ENCODE measurements at regions not wholly inside any gene's neighbourhood (a gene's known extent, or its start where the extent isn't known, plus 50 kb on each side); places are given as distances from the start of the nearest gene placed in this dataset.

GRCh38 chr10:44317856-44318255 lies 67.0 kb downstream of the CXCL12 start:
- H3K27me3 ChIP-seq (ENCODE audit: insufficient read depth, low read depth, severe bottlenecking) = peaks cover 22% of the 10 kb centered on the region
- H3K36me3 ChIP-seq = no peaks in the 10 kb centered on the region
- no peak overlapping the region for H3K27ac ChIP-seq
- no peak overlapping the region for H3K4me3 ChIP-seq (ENCODE audit: low read depth, low read length)
- H3K9me3 ChIP-seq (ENCODE audit: severe bottlenecking) = no peaks in the 10 kb centered on the region
- no peak for DNase-seq
- no peak for TF ChIP-seq CTCF (IDR thresholded peaks at IDR 0.05; ENCODE audit: low read depth, low read length)

- H3K27ac ChIP-seq = no peak overlapping the region
- H3K9me3 ChIP-seq (ENCODE audit: severe bottlenecking) = no peaks in the 10 kb centered on the region
- H3K4me3 ChIP-seq (ENCODE audit: low read depth, low read length) = no peak overlapping the region
- H3K27me3 ChIP-seq (ENCODE audit: insufficient read depth, low read depth, severe bottlenecking) = peaks cover 19% of the 10 kb centered on the region
- no peak for TF ChIP-seq CTCF (IDR thresholded peaks at IDR 0.05; ENCODE audit: low read depth, low read length)
- H3K36me3 ChIP-seq = no peaks in the 10 kb centered on the region
- no peak for DNase-seq
Measured at GRCh38 chr10:44316922-44317215, 68.0 kb downstream of the CXCL12 start.

GRCh38 chr10:44316187-44316921 lies 68.5 kb downstream of the CXCL12 start:
- H3K27me3 ChIP-seq (ENCODE audit: insufficient read depth, low read depth, severe bottlenecking) = peaks cover 19% of the 10 kb centered on the region
- no peak for TF ChIP-seq CTCF (IDR thresholded peaks at IDR 0.05; ENCODE audit: low read depth, low read length)
- no peaks in the 10 kb centered on the region for H3K36me3 ChIP-seq
- no peak overlapping the region for H3K27ac ChIP-seq
- H3K9me3 ChIP-seq (ENCODE audit: severe bottlenecking) = no peaks in the 10 kb centered on the region
- no peak overlapping the region for H3K4me3 ChIP-seq (ENCODE audit: low read depth, low read length)
- no peak for DNase-seq

GRCh38 chr10:44314802-44315460 lies 70.0 kb downstream of the CXCL12 start:
- Histone ChIP-seq H3K36me3 (no peaks in the 10 kb centered on the region), H3K9me3 (ENCODE audit: severe bottlenecking) (no peaks in the 10 kb centered on the region), H3K27me3 (ENCODE audit: insufficient read depth, low read depth, severe bottlenecking) (peaks cover 15% of the 10 kb centered on the region), H3K4me3 (ENCODE audit: low read depth, low read length) (no peak overlapping the region), H3K27ac (no peak overlapping the region)
- DNase-seq = no peak
- TF ChIP-seq CTCF (IDR thresholded peaks at IDR 0.05; ENCODE audit: low read depth, low read length) = no peak

GRCh38 chr10:44313761-44314165 lies 71.1 kb downstream of the CXCL12 start:
- H3K27me3 ChIP-seq (ENCODE audit: insufficient read depth, low read depth, severe bottlenecking) = peaks cover 8% of the 10 kb centered on the region
- H3K4me3 ChIP-seq (ENCODE audit: low read depth, low read length) = no peak overlapping the region
- TF ChIP-seq CTCF (IDR thresholded peaks at IDR 0.05; ENCODE audit: low read depth, low read length) = no peak
- DNase-seq = no peak
- no peaks in the 10 kb centered on the region for H3K36me3 ChIP-seq
- H3K27ac ChIP-seq = no peak overlapping the region
- no peaks in the 10 kb centered on the region for H3K9me3 ChIP-seq (ENCODE audit: severe bottlenecking)

Data from WERI-Rb-1 (cell line).